HG03378 (cell line): ENCODE measurements at regions not wholly inside any gene's neighbourhood (a gene's known extent, or its start where the extent isn't known, plus 50 kb on each side); places are given as distances from the start of the nearest gene placed in this dataset.

Experiments
- ATAC-seq: cut with Tn5 transposase; IDR thresholded peaks from one replicate; pipeline ENCODE4 v1.9.1; 2021; ENCODE audit warnings: mild to moderate bottlenecking, moderate library complexity; ENCODE audit not compliant: unreplicated experiment

- no peak for ATAC-seq
These were observed 173.6 kb upstream of the TMC3 start for GRCh38 chr15:81547521-81548132.

GRCh38 chr15:81544385-81544784 is 170.4 kb upstream of the TMC3 start:
- no peak for ATAC-seq

GRCh38 chr15:81540909-81541308 is 166.9 kb upstream of the TMC3 start:
- no peak for ATAC-seq

- ATAC-seq, result no peak
These were observed 162.3 kb upstream of the TMC3 start for GRCh38 chr15:81536356-81536755.

GRCh38 chr15:81534124-81534523 is 160.1 kb upstream of the TMC3 start:
- ATAC-seq, result no peak

GRCh38 chr15:81532001-81532400 is 158.0 kb upstream of the TMC3 start:
- ATAC-seq, result no peak

- ATAC-seq, result no peak
These were observed 157.1 kb upstream of the TMC3 start for GRCh38 chr15:81531109-81531592.

GRCh38 chr15:81530271-81530691 is 156.3 kb upstream of the TMC3 start:
- ATAC-seq, result no peak

GRCh38 chr15:81529481-81529880 is 155.5 kb upstream of the TMC3 start:
- ATAC-seq, result no peak

- no peak for ATAC-seq
These were observed 152.0 kb upstream of the TMC3 start for GRCh38 chr15:81526029-81526428.

GRCh38 chr15:81524496-81524895 is 150.5 kb upstream of the TMC3 start:
- no peak for ATAC-seq

GRCh38 chr15:81523867-81524266 is 149.9 kb upstream of the TMC3 start:
- no peak for ATAC-seq

GRCh38 chr15:81520480-81520879 is 146.5 kb upstream of the TMC3 start:
- no peak for ATAC-seq

GRCh38 chr15:81516461-81516860 is 142.4 kb upstream of the TMC3 start:
- ATAC-seq, result no peak

GRCh38 chr15:81516012-81516411 is 142.0 kb upstream of the TMC3 start:
- ATAC-seq, result no peak

GRCh38 chr15:81514725-81515124 is 140.7 kb upstream of the TMC3 start:
- ATAC-seq, result no peak

- ATAC-seq, result no peak
These were observed 137.1 kb upstream of the TMC3 start for GRCh38 chr15:81511138-81511537.

GRCh38 chr15:81507831-81508230 is 133.8 kb upstream of the TMC3 start:
- no peak for ATAC-seq

- no peak for ATAC-seq
These were observed 132.9 kb upstream of the TMC3 start for GRCh38 chr15:81506936-81507335.

- no peak for ATAC-seq
These were observed 132.1 kb upstream of the TMC3 start for GRCh38 chr15:81506071-81506470.

GRCh38 chr15:81504170-81504905 is 130.3 kb upstream of the TMC3 start:
- ATAC-seq, result no peak

- no peak for ATAC-seq
These were observed 128.4 kb upstream of the TMC3 start for GRCh38 chr15:81502439-81502838.

GRCh38 chr15:81500081-81500480 is 126.1 kb upstream of the TMC3 start:
- no peak for ATAC-seq
